Endothelial cell of umbilical vein (primary cell): ENCODE measurements at regions not wholly inside any gene's neighbourhood (a gene's known extent, or its start where the extent isn't known, plus 50 kb on each side); places are given as distances from the start of the nearest gene placed in this dataset.

ENCODE experiments used
- CTCF ChIP-seq, 2 donors: IDR thresholded peaks; 1 replicate in 1 of 2; 2 replicates in 1 of 2; pipeline ENCODE4 v1.5.1; 2011; ENCODE audit warnings: low read length in 2 of 2, mild to moderate bottlenecking in 2 of 2, moderate library complexity in 2 of 2, control low read depth in 1 of 2, inconsistent platforms in 1 of 2, low read depth in 1 of 2; ENCODE audit not compliant: insufficient read depth in 1 of 2; ENCODE audit errors: extremely low read depth in 1 of 2
- EZH2 ChIP-seq: IDR thresholded peaks from 2 replicates; pipeline ENCODE4 v1.6.1; 2012; ENCODE audit warnings: borderline replicate concordance, low read depth, mild to moderate bottlenecking, moderate library complexity, low read length, inconsistent platforms; ENCODE audit not compliant: severe bottlenecking
- POLR2A ChIP-seq: IDR thresholded peaks from 2 replicates; pipeline ENCODE4 v1.6.1; 2012; ENCODE audit warnings: low read depth, mild to moderate bottlenecking, control low read depth, low read length
- POLR2AphosphoS5 ChIP-seq: IDR thresholded peaks from 2 replicates; pipeline ENCODE4 v1.6.1; 2012; ENCODE audit warnings: low read depth, mild to moderate bottlenecking, control low read depth, low read length, moderate library complexity; ENCODE audit not compliant: insufficient read depth
- TF ChIP-seq, protein P1 (sequence below): IDR thresholded peaks from 2 replicates; pipeline ENCODE4 v1.6.1; 2011; ENCODE audit not compliant: insufficient read depth, insufficient read length

DNA sequence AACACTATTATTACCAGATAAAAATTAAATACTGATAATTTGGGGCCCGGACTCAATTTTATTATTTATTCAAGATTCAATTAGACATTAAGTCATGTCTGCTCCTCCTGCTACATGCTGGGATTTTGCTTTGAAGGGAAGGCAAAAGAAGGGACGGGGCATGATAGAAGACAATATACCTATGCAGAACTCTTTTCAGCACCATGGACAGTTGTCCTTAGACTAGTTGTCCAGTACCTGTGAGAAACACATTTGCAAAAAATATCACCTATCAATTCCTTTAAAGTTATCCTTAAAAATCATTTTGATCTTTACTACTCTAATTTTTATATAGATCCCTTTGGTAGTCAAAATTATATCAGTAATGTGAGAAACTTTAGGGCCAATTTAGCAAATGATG is 100.2 kb upstream of the SULT1C3 start:
- no peak for TF ChIP-seq CTCF (IDR thresholded peaks at IDR 0.05; ENCODE audit: extremely low read depth in 1 of 2, insufficient read depth in 1 of 2, low read depth in 1 of 2, low read length in 2 of 2)
- no peak for TF ChIP-seq POLR2A
- TF ChIP-seq POLR2AphosphoS5 = no peak
- no peak for TF ChIP-seq EZH2
- TF ChIP-seq, protein P1, sequence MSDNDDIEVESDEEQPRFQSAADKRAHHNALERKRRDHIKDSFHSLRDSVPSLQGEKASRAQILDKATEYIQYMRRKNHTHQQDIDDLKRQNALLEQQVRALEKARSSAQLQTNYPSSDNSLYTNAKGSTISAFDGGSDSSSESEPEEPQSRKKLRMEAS = no peak
